G401 (cell line): ENCODE measurements at regions not wholly inside any gene's neighbourhood (a gene's known extent, or its start where the extent isn't known, plus 50 kb on each side); places are given as distances from the start of the nearest gene placed in this dataset.
"Not testable (repeated sequence)": the region's sequence is repeated elsewhere in the genome, so short reads cannot be mapped to it uniquely, and the experiment has no call there.

Experiments
- DNase-seq: peaks from one replicate; pipeline ENCODE4 v3.0.0-alpha.2; 2015; ENCODE audit warnings: low spot score
- in situ Hi-C: cut with HindIII; loops from 2 replicates; pipeline ENCODE4 v1.10.0; 2016; ENCODE audit warnings: low sequenced_read_pairs, mixed read lengths

- in situ Hi-C loops: no loop called here
Measured at GRCh38 chr5:128857076-128857677, 108.1 kb upstream of the SLC27A6 start.

GRCh38 chr5:128858995-128859394 is 106.3 kb upstream of the SLC27A6 start:
- no peak for DNase-seq
- in situ Hi-C loops: no loop called here

More at GRCh38 chr5:128857076-128857677, 108.1 kb upstream of the SLC27A6 start:
- no peak for DNase-seq

GRCh38 chr5:128861155-128861554 is 104.1 kb upstream of the SLC27A6 start:
- in situ Hi-C loops, DNase-seq: not testable (repeated sequence)

- DNase-seq: no peak
- in situ Hi-C loops: no loop called here
Measured at GRCh38 chr5:128869970-128870369, 95.3 kb upstream of the SLC27A6 start.

- in situ Hi-C loops: no loop called here
- no peak for DNase-seq
Measured at GRCh38 chr5:128870373-128870772, 94.9 kb upstream of the SLC27A6 start.

- in situ Hi-C loops: no loop called here
- DNase-seq: no peak
Measured at GRCh38 chr5:128870923-128871322, 94.4 kb upstream of the SLC27A6 start.

- DNase-seq: no peak
- in situ Hi-C loops: no loop called here
Measured at GRCh38 chr5:128876569-128877382, 88.5 kb upstream of the SLC27A6 start.

- in situ Hi-C loops: no loop called here
- DNase-seq: no peak
Measured at GRCh38 chr5:128877476-128877875, 87.8 kb upstream of the SLC27A6 start.

- DNase-seq: no peak
- in situ Hi-C loops: no loop called here
Measured at GRCh38 chr5:128881502-128882018, 83.7 kb upstream of the SLC27A6 start.

GRCh38 chr5:128885649-128886255 is 79.5 kb upstream of the SLC27A6 start:
- in situ Hi-C loops: no loop called here
- no peak for DNase-seq

GRCh38 chr5:128895122-128895521 is 70.2 kb upstream of the SLC27A6 start:
- in situ Hi-C loops: no loop called here
- no peak for DNase-seq

- in situ Hi-C loops: no loop called here
- no peak for DNase-seq
Measured at GRCh38 chr5:128896675-128897074, 68.6 kb upstream of the SLC27A6 start.

GRCh38 chr5:128903550-128903949 is 61.7 kb upstream of the SLC27A6 start:
- no peak for DNase-seq
- in situ Hi-C loops: loop anchor here (25.0 kb wide), 1 partner anchor 234 kb away; no protein-coding TSS in a partner anchor

GRCh38 chr5:128904805-128905567 is 60.3 kb upstream of the SLC27A6 start:
- no peak for DNase-seq
- in situ Hi-C loops: loop anchor here (25.0 kb wide), 1 partner anchor 232 kb away; no protein-coding TSS in a partner anchor

- in situ Hi-C loops: loop anchor here (25.0 kb wide), 1 partner anchor 232 kb away; no protein-coding TSS in a partner anchor
- DNase-seq: peak; percentile 39
Measured at GRCh38 chr5:128905568-128906110, 59.6 kb upstream of the SLC27A6 start.

- no peak for DNase-seq
- in situ Hi-C loops: loop anchor here (25.0 kb wide), 1 partner anchor 224 kb away; no protein-coding TSS in a partner anchor
Measured at GRCh38 chr5:128913551-128913950, 51.7 kb upstream of the SLC27A6 start.
